ENCODE measurements at regions not wholly inside any gene's neighbourhood (a gene's known extent, or its start where the extent isn't known, plus 50 kb on each side); places are given as distances from the start of the nearest gene placed in this dataset.

DNA sequence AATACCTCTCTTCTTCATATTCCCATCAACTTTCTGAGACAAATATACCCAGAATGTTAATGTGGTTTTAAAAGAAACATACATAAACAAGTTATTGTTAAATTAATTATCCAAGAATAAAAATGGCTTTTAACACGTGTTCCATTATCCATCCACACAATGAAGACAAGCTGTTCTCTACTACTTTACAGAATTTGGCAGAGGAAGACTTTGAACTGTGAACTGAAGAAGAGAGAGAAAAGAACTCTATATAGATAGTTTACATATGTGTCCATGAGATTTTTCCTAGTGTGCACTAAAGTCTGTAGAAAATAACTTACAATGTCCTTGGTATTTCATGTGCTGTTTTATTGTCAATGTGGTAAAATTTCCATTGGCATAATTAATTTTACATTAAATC, 207.0 kb upstream of the COL3A1 start:
- Histone ChIP-seq H3K36me3 (ENCODE audit: insufficient read depth, low read length) (no peaks in the 10 kb centered on the region), H3K4me1 (ENCODE audit: insufficient read depth, low read length) (no peaks in the 10 kb centered on the region), H3K27me3 (ENCODE audit: control insufficient read depth in 1 of 2, insufficient read depth in 2 of 2, low read length in 2 of 2) (no peaks in the 10 kb centered on the region), H3K9me3 (ENCODE audit: low read length) (no peaks in the 10 kb centered on the region), H3K27ac (ENCODE audit: low read depth, low read length) (no peak overlapping the region), H3K4me3 (ENCODE audit: low read depth in 1 of 2, low read length in 2 of 2) (no peak overlapping the region), H3K9ac (ENCODE audit: low read length) (no peak overlapping the region)

- H3K36me3 ChIP-seq (ENCODE audit: insufficient read depth, low read length) = no peaks in the 10 kb centered on the region
- H3K9ac ChIP-seq (ENCODE audit: low read length) = no peak overlapping the region
- no peaks in the 10 kb centered on the region for H3K9me3 ChIP-seq (ENCODE audit: low read length)
- H3K4me1 ChIP-seq (ENCODE audit: insufficient read depth, low read length) = no peaks in the 10 kb centered on the region
- H3K27me3 ChIP-seq (ENCODE audit: control insufficient read depth in 1 of 2, insufficient read depth in 2 of 2, low read length in 2 of 2) = no peaks in the 10 kb centered on the region
- H3K4me3 ChIP-seq (ENCODE audit: low read depth in 1 of 2, low read length in 2 of 2) = no peak overlapping the region
- H3K27ac ChIP-seq (ENCODE audit: low read depth, low read length) = no peak overlapping the region
Measured at GRCh38 chr2:188770296-188770695, 203.9 kb upstream of the COL3A1 start.

- no peak overlapping the region for H3K9ac ChIP-seq (ENCODE audit: low read length)
- H3K27ac ChIP-seq (ENCODE audit: low read depth, low read length) = no peak overlapping the region
- H3K4me1 ChIP-seq (ENCODE audit: insufficient read depth, low read length) = no peaks in the 10 kb centered on the region
- no peak overlapping the region for H3K4me3 ChIP-seq (ENCODE audit: low read depth in 1 of 2, low read length in 2 of 2)
- H3K36me3 ChIP-seq (ENCODE audit: insufficient read depth, low read length) = no peaks in the 10 kb centered on the region
- H3K27me3 ChIP-seq (ENCODE audit: control insufficient read depth in 1 of 2, insufficient read depth in 2 of 2, low read length in 2 of 2) = no peaks in the 10 kb centered on the region
- H3K9me3 ChIP-seq (ENCODE audit: low read length) = no peaks in the 10 kb centered on the region
Measured at GRCh38 chr2:188773075-188773474, 201.1 kb upstream of the COL3A1 start.

DNA sequence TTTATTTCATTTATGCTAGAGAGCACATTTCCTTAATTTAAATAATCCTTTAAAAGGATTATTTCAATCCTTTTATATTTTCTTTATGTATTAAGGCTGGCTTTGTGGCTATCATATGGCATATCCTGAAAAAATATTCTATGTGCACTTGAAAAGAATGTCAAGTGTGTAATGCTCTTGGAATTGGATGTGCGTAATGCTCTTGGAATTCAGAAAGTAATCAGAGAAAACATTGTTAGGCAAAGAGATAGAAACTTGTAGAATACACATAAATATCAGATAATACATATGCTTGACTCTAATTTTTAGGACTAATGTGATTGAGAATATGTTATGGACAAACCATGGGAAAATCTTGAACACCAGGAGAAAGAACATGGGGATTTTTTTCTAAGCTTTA, 197.5 kb upstream of the COL3A1 start:
- Histone ChIP-seq H3K9me3 (ENCODE audit: low read length) (no peaks in the 10 kb centered on the region), H3K4me3 (ENCODE audit: low read depth in 1 of 2, low read length in 2 of 2) (no peak overlapping the region), H3K27ac (ENCODE audit: low read depth, low read length) (no peak overlapping the region), H3K9ac (ENCODE audit: low read length) (no peak overlapping the region), H3K27me3 (ENCODE audit: control insufficient read depth in 1 of 2, insufficient read depth in 2 of 2, low read length in 2 of 2) (no peaks in the 10 kb centered on the region), H3K4me1 (ENCODE audit: insufficient read depth, low read length) (no peaks in the 10 kb centered on the region), H3K36me3 (ENCODE audit: insufficient read depth, low read length) (no peaks in the 10 kb centered on the region)

- H3K4me1 ChIP-seq (ENCODE audit: insufficient read depth, low read length) = peaks cover 22% of the 10 kb centered on the region
- no peaks in the 10 kb centered on the region for H3K36me3 ChIP-seq (ENCODE audit: insufficient read depth, low read length)
- no peaks in the 10 kb centered on the region for H3K9me3 ChIP-seq (ENCODE audit: low read length)
- no peak overlapping the region for H3K4me3 ChIP-seq (ENCODE audit: low read depth in 1 of 2, low read length in 2 of 2)
- H3K9ac ChIP-seq (ENCODE audit: low read length) = no peak overlapping the region
- H3K27me3 ChIP-seq (ENCODE audit: control insufficient read depth in 1 of 2, insufficient read depth in 2 of 2, low read length in 2 of 2) = no peaks in the 10 kb centered on the region
- H3K27ac ChIP-seq (ENCODE audit: low read depth, low read length) = peak overlapping the region; percentile 14
Measured at GRCh38 chr2:188784269-188784762, 189.9 kb upstream of the COL3A1 start.

DNA sequence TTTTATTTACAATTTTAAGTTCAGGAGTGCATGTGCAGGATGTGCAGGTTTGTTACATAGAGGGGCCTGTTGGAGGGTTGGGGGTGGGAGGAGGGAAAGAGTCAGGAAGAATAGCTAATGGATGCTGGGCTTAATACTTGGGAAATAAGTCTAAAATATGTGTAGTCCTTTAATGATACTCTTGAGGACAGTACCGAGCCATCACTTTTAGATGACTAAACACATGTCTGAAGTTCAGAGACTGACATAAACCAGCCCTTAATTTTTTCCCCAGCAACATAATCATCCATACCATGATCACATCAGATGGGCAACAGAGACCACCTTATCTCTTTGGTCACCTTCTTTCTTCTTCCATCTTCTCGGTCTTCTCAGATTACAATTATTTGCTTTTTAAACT, 189.1 kb upstream of the COL3A1 start:
- Histone ChIP-seq H3K36me3 (ENCODE audit: insufficient read depth, low read length) (no peaks in the 10 kb centered on the region), H3K4me3 (ENCODE audit: low read depth in 1 of 2, low read length in 2 of 2) (no peak overlapping the region), H3K9ac (ENCODE audit: low read length) (no peak overlapping the region), H3K27me3 (ENCODE audit: control insufficient read depth in 1 of 2, insufficient read depth in 2 of 2, low read length in 2 of 2) (no peaks in the 10 kb centered on the region), H3K9me3 (ENCODE audit: low read length) (no peaks in the 10 kb centered on the region), H3K4me1 (ENCODE audit: insufficient read depth, low read length) (peaks cover 27% of the 10 kb centered on the region), H3K27ac (ENCODE audit: low read depth, low read length) (peak overlapping the region; percentile 88)

DNA sequence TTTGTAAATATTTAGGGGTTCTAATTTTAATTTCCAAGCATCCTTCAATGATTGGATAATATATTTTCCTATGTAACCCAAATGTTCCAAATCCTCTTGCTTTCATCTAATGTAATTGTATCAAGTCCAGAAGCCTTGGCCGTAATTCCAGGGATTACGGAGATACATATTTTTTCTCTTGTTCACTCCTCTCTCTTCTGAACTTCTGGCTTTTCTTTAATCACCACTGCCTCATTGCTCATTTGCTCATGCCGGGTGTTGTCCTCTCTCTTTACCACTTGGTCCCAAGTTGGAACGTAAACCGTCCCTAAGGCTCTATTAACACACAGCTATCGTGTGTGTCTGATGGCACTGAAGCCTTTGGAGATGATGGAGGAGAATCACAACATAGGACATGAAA, 188.7 kb upstream of the COL3A1 start:
- Histone ChIP-seq H3K27ac (ENCODE audit: low read depth, low read length) (peak overlapping the region; percentile 88), H3K27me3 (ENCODE audit: control insufficient read depth in 1 of 2, insufficient read depth in 2 of 2, low read length in 2 of 2) (no peaks in the 10 kb centered on the region), H3K36me3 (ENCODE audit: insufficient read depth, low read length) (no peaks in the 10 kb centered on the region), H3K9me3 (ENCODE audit: low read length) (no peaks in the 10 kb centered on the region), H3K4me3 (ENCODE audit: low read depth in 1 of 2, low read length in 2 of 2) (no peak overlapping the region), H3K4me1 (ENCODE audit: insufficient read depth, low read length) (peaks cover 30% of the 10 kb centered on the region), H3K9ac (ENCODE audit: low read length) (peak overlapping the region; percentile 3)

DNA sequence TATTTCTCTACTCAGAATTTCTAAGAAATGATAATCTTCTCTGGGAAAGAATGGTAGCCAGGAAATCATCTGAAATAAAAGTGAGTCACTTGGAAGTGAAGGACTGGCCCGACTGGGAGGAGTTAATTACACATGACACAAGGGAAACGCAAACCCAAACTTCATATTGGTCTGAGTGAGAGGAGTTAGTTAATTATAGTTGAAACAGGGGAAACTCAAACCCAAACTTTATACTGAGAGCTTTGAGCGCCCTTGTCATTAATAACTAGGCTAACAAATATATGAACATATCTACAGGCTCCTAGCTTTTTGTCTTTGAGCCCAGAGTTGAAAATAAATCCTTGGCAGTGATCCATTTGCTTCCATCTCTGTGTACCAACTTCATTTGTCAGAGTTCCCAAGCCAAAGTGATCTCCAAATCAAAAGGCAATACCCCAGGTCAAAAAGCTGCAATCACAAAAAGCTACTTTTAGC, 187.8 kb upstream of the COL3A1 start:
- Histone ChIP-seq H3K9ac (ENCODE audit: low read length) (no peak overlapping the region), H3K36me3 (ENCODE audit: insufficient read depth, low read length) (no peaks in the 10 kb centered on the region), H3K9me3 (ENCODE audit: low read length) (no peaks in the 10 kb centered on the region), H3K27ac (ENCODE audit: low read depth, low read length) (peak overlapping the region; percentile 88), H3K27me3 (ENCODE audit: control insufficient read depth in 1 of 2, insufficient read depth in 2 of 2, low read length in 2 of 2) (no peaks in the 10 kb centered on the region), H3K4me3 (ENCODE audit: low read depth in 1 of 2, low read length in 2 of 2) (no peak overlapping the region), H3K4me1 (ENCODE audit: insufficient read depth, low read length) (peaks cover 30% of the 10 kb centered on the region)

DNA sequence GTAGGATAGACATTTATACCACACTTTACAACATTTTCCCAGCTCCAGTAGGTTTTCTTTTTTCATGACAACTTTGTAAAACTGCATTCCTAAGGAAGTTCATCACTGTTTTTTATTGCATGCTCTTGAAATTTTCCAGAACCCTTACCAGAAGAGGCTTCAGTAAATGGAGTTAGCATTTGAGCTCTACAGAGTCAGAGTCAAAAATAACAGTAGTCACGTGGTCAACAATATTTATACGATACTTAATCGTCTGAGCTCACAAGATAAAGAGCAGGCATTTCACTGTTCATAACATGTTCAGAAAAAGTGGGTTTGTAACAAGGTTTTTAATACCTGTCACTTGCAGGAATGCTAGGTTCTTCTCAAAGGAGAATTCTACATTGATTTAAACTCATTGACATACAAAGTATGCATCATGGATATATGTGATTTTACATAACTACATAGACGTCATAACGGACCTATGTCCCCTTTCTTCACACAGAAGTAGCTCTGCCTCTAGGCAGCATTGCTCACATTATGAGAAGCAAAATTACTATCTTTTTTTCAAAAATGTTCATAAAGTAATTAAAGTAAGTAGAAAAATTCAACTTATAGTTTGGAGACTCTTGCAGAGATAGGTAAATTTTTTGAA, 187.0 kb upstream of the COL3A1 start:
- Histone ChIP-seq H3K4me1 (ENCODE audit: insufficient read depth, low read length) (peaks cover 30% of the 10 kb centered on the region), H3K9ac (ENCODE audit: low read length) (no peak overlapping the region), H3K36me3 (ENCODE audit: insufficient read depth, low read length) (no peaks in the 10 kb centered on the region), H3K9me3 (ENCODE audit: low read length) (no peaks in the 10 kb centered on the region), H3K27me3 (ENCODE audit: control insufficient read depth in 1 of 2, insufficient read depth in 2 of 2, low read length in 2 of 2) (no peaks in the 10 kb centered on the region), H3K27ac (ENCODE audit: low read depth, low read length) (peak overlapping the region; percentile 88), H3K4me3 (ENCODE audit: low read depth in 1 of 2, low read length in 2 of 2) (peak overlapping the region in 1 of 2 donors; percentile 0)

GRCh38 chr2:188787658-188788240, 186.4 kb upstream of the COL3A1 start:
- Histone ChIP-seq H3K9ac (ENCODE audit: low read length) (no peak overlapping the region), H3K27ac (ENCODE audit: low read depth, low read length) (peak overlapping the region; percentile 88), H3K27me3 (ENCODE audit: control insufficient read depth in 1 of 2, insufficient read depth in 2 of 2, low read length in 2 of 2) (no peaks in the 10 kb centered on the region), H3K9me3 (ENCODE audit: low read length) (no peaks in the 10 kb centered on the region), H3K4me1 (ENCODE audit: insufficient read depth, low read length) (peaks cover 30% of the 10 kb centered on the region), H3K4me3 (ENCODE audit: low read depth in 1 of 2, low read length in 2 of 2) (peak overlapping the region in 1 of 2 donors; percentile 0), H3K36me3 (ENCODE audit: insufficient read depth, low read length) (no peaks in the 10 kb centered on the region)

DNA sequence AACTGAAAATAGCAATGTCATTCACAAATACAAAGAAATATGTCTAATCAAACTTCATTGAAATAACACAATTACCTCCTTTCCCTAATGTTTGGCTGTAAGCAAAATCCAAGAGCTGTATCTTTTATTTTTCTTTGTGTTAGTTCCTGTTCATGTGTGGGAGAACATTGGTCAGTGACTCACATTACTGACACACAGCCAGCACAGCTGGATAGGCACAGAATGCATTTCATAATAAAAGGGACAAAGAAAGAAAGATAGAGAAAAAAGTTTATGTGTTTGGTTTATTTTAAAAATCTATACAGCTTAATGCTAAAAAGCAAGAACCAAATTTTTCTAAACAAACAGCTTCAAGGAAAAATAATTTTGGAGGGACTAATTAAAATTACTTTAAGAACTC, 185.6 kb upstream of the COL3A1 start:
- Histone ChIP-seq H3K36me3 (ENCODE audit: insufficient read depth, low read length) (no peaks in the 10 kb centered on the region), H3K4me3 (ENCODE audit: low read depth in 1 of 2, low read length in 2 of 2) (no peak overlapping the region), H3K27ac (ENCODE audit: low read depth, low read length) (peak overlapping the region; percentile 24), H3K4me1 (ENCODE audit: insufficient read depth, low read length) (peaks cover 30% of the 10 kb centered on the region), H3K27me3 (ENCODE audit: control insufficient read depth in 1 of 2, insufficient read depth in 2 of 2, low read length in 2 of 2) (no peaks in the 10 kb centered on the region), H3K9me3 (ENCODE audit: low read length) (no peaks in the 10 kb centered on the region), H3K9ac (ENCODE audit: low read length) (no peak overlapping the region)

DNA sequence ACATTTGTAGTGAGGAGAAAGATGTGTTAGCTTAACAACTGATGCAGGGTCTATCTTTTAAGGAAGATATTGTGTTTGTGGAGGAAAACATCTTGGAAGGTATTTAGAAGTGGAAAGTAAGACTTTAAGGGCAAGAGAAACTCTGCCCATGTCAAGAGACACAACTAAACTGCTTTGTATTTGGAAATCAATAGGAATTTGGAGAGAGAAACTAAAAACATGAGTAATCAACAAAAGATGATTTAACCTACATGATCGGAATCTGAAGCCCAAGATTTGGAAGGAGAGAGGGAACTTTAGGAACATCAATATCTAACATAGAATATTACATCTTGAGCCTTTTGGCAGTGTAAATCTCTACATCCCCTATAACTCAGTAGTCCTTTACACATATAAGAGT, 184.2 kb upstream of the COL3A1 start:
- H3K4me1 ChIP-seq (ENCODE audit: insufficient read depth, low read length) = peaks cover 30% of the 10 kb centered on the region
- H3K27me3 ChIP-seq (ENCODE audit: control insufficient read depth in 1 of 2, insufficient read depth in 2 of 2, low read length in 2 of 2) = no peaks in the 10 kb centered on the region
- no peaks in the 10 kb centered on the region for H3K36me3 ChIP-seq (ENCODE audit: insufficient read depth, low read length)
- H3K4me3 ChIP-seq (ENCODE audit: low read depth in 1 of 2, low read length in 2 of 2) = no peak overlapping the region
- no peak overlapping the region for H3K27ac ChIP-seq (ENCODE audit: low read depth, low read length)
- no peaks in the 10 kb centered on the region for H3K9me3 ChIP-seq (ENCODE audit: low read length)
- H3K9ac ChIP-seq (ENCODE audit: low read length) = no peak overlapping the region
